ENCODE measurements at regions not wholly inside any gene's neighbourhood (a gene's known extent, or its start where the extent isn't known, plus 50 kb on each side); places are given as distances from the start of the nearest gene placed in this dataset.

- TF ChIP-seq CTCF (IDR thresholded peaks at IDR 0.05) (no peak), POLR2A (IDR thresholded peaks at IDR 0.05) (no peak)
Measured at GRCh38 chr7:12119620-12120303, 91.3 kb upstream of the TMEM106B start.
